BLaER1 (cell line): ENCODE measurements at regions not wholly inside any gene's neighbourhood (a gene's known extent, or its start where the extent isn't known, plus 50 kb on each side); places are given as distances from the start of the nearest gene placed in this dataset.

Source experiments
- H3K27ac ChIP-seq: shearing (Covaris generic); formaldehyde crosslinking; 2 replicates; pipeline ENCODE4 v1.8.1; 2022
- H3K27me3 ChIP-seq: shearing (Covaris generic); formaldehyde crosslinking; 2 replicates; pipeline ENCODE4 v1.8.1; 2022
- H3K36me3 ChIP-seq: shearing (Covaris generic); formaldehyde crosslinking; 2 replicates; pipeline ENCODE4 v1.8.1; 2022
- H3K4me1 ChIP-seq: shearing (Covaris generic); formaldehyde crosslinking; 2 replicates; pipeline ENCODE4 v1.8.1; 2022
- H3K4me2 ChIP-seq: shearing (Covaris generic); formaldehyde crosslinking; 2 replicates; pipeline ENCODE4 v1.8.1; 2022
- H3K4me3 ChIP-seq: shearing (Covaris generic); formaldehyde crosslinking; 2 replicates; pipeline ENCODE4 v1.8.1; 2022
- H3K9ac ChIP-seq: shearing (Covaris generic); formaldehyde crosslinking; 2 replicates; pipeline ENCODE4 v1.8.1; 2022
- H3K9me3 ChIP-seq: shearing (Covaris generic); formaldehyde crosslinking; 2 replicates; pipeline ENCODE4 v1.8.1; 2022
- H4K20me1 ChIP-seq: shearing (Covaris generic); formaldehyde crosslinking; 2 replicates; pipeline ENCODE4 v1.8.1; 2022
- Cebpa-rat ChIP-seq: shearing (Covaris generic); IDR thresholded peaks from 2 replicates; pipeline ENCODE4 v1.8.1; 2022

DNA sequence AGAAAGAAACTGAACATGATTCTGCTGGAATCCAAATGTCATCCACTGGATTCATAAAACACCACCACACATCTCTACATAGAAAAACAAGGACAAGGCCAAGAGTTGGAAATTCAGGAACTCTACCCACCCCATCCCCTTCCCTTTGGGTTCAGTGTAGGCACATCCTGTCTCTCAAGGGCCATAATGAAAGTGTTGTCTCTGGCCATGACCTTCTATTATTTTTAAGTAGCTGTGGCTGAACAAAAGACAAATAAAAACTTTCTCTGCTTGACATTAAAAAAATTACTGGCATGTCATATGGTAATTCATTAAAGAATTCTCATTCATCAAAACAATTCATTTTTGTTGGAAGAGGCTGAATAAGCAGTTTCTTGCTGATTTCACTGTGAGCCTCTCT is 54.9 kb upstream of the ZBTB18 start:
- H3K27ac ChIP-seq = no peak overlapping the region
- no peak for TF ChIP-seq Cebpa-rat
- H4K20me1 ChIP-seq = no peaks in the 10 kb centered on the region
- H3K4me1 ChIP-seq = peaks cover 14% of the 10 kb centered on the region
- no peak overlapping the region for H3K4me3 ChIP-seq
- H3K4me2 ChIP-seq = no peak overlapping the region
- H3K9ac ChIP-seq = no peak overlapping the region
- no peaks in the 10 kb centered on the region for H3K36me3 ChIP-seq
- H3K9me3 ChIP-seq = peaks cover 25% of the 10 kb centered on the region
- no peaks in the 10 kb centered on the region for H3K27me3 ChIP-seq

DNA sequence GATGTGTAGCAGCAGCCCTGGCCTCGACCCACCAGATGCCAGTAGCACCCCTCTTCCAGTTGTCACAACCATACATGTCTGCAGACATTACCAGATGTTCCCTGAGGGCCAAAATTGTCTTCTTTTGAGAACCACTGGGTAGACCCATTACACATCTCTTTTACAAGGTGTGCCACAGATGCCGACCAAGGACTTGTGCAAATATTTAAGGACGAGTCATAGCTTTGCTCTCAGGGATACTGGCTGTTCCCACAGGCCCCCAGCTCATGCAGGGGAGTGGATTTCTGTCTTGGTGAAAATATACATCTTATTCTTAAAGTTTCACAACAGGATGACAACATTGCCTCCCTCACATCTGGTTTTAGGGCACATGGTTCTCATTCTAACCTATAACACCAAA is 59.4 kb upstream of the ZBTB18 start:
- no peaks in the 10 kb centered on the region for H3K36me3 ChIP-seq
- H3K9ac ChIP-seq = no peak overlapping the region
- no peaks in the 10 kb centered on the region for H4K20me1 ChIP-seq
- peaks cover 40% of the 10 kb centered on the region for H3K9me3 ChIP-seq
- H3K27me3 ChIP-seq = no peaks in the 10 kb centered on the region
- no peak overlapping the region for H3K27ac ChIP-seq
- peaks cover 12% of the 10 kb centered on the region for H3K4me1 ChIP-seq
- TF ChIP-seq Cebpa-rat = no peak
- no peak overlapping the region for H3K4me3 ChIP-seq
- no peak overlapping the region for H3K4me2 ChIP-seq

DNA sequence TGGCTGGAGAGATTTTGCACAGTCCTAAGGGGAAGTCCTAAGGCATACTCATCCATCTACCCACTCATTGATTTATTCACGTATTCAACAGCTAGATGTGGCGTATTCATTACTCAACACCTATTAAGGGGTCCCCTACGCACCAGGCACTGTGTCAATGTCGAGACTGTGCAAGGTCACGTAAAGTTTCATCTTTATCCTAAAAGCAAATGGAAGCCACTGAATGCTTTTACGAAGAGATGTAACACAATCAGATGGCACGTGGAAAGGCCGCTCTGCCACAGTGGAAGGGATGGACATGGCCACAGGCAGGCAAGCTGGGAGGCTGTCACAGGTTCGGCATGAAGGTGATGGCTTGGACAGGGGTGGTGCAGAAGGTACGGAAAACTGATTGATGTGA is 66.3 kb upstream of the ZBTB18 start:
- Histone ChIP-seq H3K27me3 (no peaks in the 10 kb centered on the region), H3K4me3 (no peak overlapping the region), H3K36me3 (no peaks in the 10 kb centered on the region), H3K9me3 (peaks cover 4% of the 10 kb centered on the region), H4K20me1 (no peaks in the 10 kb centered on the region), H3K9ac (no peak overlapping the region), H3K27ac (no peak overlapping the region), H3K4me2 (no peak overlapping the region), H3K4me1 (peaks cover 10% of the 10 kb centered on the region)
- TF ChIP-seq Cebpa-rat = no peak

DNA sequence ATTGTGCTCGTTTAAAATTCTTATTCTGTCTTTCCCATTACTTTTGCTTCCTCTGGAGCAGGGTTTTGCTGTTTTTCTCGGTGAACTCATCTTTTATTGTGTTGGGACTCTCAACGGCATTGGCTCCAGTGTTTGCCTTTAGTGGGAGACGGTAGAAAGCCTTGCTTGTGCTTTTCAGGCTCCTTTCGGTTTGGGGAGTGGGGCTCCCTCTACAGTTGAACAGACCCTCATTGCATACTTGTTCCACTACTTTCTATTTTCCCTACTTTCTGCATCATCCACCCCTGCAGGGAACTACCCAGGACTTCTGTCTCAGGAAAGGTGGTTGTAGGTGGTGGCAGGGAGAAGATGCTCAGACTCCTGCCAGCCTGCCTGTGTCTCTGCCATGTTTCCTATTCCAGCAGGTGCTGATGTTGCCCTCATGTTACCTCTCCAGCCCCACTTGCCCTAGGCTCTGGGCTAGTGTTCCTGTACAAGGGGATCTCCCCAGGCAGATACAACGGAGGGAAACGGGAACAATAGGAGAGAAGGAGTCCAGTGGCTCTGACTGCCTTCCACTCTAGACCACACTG is 68.5 kb upstream of the ZBTB18 start:
- Histone ChIP-seq H3K27ac (no peak overlapping the region), H4K20me1 (no peaks in the 10 kb centered on the region), H3K4me3 (no peak overlapping the region)

DNA sequence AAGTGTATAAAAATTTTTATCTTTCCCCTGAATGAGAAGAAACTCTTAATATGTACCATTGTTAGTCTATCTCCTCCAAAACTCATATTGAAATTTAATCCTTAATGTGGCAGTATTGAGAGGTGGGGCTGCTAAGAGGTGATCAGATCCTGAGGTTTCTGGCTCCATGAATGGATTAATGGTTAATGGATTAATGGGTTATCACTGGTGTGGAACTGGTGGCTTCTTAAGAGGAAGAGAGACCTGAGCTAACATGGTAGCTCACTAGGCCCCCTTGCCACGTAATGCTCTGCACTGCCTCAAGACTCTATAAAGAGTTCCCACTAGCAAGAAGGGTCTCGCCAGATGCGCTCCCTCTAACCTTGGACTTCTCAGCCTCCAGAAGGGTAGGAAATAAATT is 70.6 kb upstream of the ZBTB18 start:
- no peak overlapping the region for H3K4me2 ChIP-seq

More for the DNA sequence above, 68.5 kb upstream of the ZBTB18 start:
- H3K9me3 ChIP-seq = no peaks in the 10 kb centered on the region
- H3K4me1 ChIP-seq = peaks cover 14% of the 10 kb centered on the region
- no peaks in the 10 kb centered on the region for H3K36me3 ChIP-seq
- no peak for TF ChIP-seq Cebpa-rat
- H3K9ac ChIP-seq = no peak overlapping the region
- no peaks in the 10 kb centered on the region for H3K27me3 ChIP-seq
- H3K4me2 ChIP-seq = no peak overlapping the region

DNA sequence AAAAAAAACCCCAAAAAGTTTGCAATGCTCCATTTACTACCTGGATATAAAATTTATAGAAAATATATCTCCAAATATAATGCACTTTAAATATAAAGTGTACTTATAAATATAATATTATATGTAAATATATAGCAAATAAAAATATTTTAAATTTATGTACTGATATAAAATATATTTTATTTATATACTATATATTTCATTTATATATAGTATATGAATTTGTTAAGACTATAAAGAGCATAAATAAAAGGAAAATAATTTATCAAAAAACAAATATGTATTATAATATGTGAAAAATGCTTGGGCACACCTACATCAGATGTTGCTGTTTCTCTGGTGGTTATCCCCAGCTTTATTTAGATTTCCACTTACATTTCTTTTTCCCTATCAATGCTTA is 71.0 kb upstream of the ZBTB18 start:
- no peak for TF ChIP-seq Cebpa-rat
- H3K4me1 ChIP-seq = peaks cover 39% of the 10 kb centered on the region

More for the DNA sequence above, 70.6 kb upstream of the ZBTB18 start:
- Histone ChIP-seq H3K27ac (no peak overlapping the region), H3K4me3 (no peak overlapping the region), H3K36me3 (no peaks in the 10 kb centered on the region), H4K20me1 (no peaks in the 10 kb centered on the region), H3K9me3 (no peaks in the 10 kb centered on the region), H3K4me1 (peaks cover 35% of the 10 kb centered on the region), H3K9ac (no peak overlapping the region), H3K27me3 (no peaks in the 10 kb centered on the region)
- no peak for TF ChIP-seq Cebpa-rat

DNA sequence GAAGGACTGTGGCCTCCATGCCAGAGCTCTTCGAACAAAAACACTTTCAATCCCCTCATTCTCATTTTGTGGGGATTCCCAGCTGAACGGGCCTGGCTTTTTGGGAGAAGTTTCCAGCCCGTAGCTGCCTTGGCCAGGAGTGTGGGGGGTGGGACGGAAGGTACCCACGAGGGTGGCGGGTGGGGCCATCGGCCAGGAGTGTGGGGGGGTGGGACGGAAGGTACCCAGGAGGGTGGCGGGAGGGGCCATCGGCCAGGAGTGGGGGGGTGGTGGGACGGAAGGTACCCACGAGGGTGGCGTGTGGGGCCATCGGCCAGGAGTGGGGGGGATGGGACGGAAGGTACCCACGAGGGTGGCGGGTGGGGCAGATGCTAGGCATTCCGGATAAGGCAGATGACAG is 71.7 kb upstream of the ZBTB18 start:
- no peak for TF ChIP-seq Cebpa-rat
- H4K20me1 ChIP-seq = no peaks in the 10 kb centered on the region

More for the DNA sequence above, 71.0 kb upstream of the ZBTB18 start:
- Histone ChIP-seq H3K27ac (no peak overlapping the region), H3K27me3 (no peaks in the 10 kb centered on the region), H3K9ac (no peak overlapping the region), H3K9me3 (no peaks in the 10 kb centered on the region), H3K36me3 (no peaks in the 10 kb centered on the region), H4K20me1 (no peaks in the 10 kb centered on the region), H3K4me2 (no peak overlapping the region), H3K4me3 (no peak overlapping the region)

DNA sequence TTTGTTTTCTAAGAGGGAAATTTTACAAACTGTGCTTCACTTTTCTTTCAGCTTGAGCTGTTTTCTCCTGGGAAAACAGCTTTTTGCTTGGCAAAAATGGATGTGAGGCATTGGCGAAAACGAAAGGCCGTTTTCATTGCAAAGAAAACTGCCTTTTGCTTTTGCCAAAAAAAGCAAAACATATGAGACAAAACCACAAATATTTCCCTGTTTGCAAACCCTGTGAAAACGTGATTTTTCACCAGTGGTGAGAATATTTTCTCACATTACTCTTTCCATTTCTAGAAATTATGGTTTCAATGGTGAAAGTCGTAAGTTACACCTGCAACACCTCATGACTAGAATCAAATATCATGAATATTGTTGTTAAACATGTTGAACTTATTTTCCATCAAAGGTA is 74.0 kb upstream of the ZBTB18 start:
- no peak overlapping the region; the same call in 1 of the 2 replicates for H3K27ac ChIP-seq
- no peak for TF ChIP-seq Cebpa-rat
- peak overlapping the region; percentile 15; the same call in 1 of the 2 replicates for H3K9ac ChIP-seq
- peak overlapping the region; percentile 80 for H3K4me2 ChIP-seq
- no peaks in the 10 kb centered on the region for H4K20me1 ChIP-seq
- H3K9me3 ChIP-seq = no peaks in the 10 kb centered on the region
- H3K27me3 ChIP-seq = no peaks in the 10 kb centered on the region
- 0 out of 2 replicates have a peak overlapping the region, but pooled peaks have one; percentile 3 for H3K4me3 ChIP-seq
- H3K4me1 ChIP-seq = peaks cover 68% of the 10 kb centered on the region
- no peaks in the 10 kb centered on the region for H3K36me3 ChIP-seq

More for the DNA sequence above, 71.7 kb upstream of the ZBTB18 start:
- Histone ChIP-seq H3K9ac (no peak overlapping the region), H3K4me3 (no peak overlapping the region), H3K27ac (no peak overlapping the region), H3K27me3 (no peaks in the 10 kb centered on the region), H3K4me2 (no peak overlapping the region), H3K36me3 (no peaks in the 10 kb centered on the region), H3K4me1 (peaks cover 46% of the 10 kb centered on the region), H3K9me3 (no peaks in the 10 kb centered on the region)

DNA sequence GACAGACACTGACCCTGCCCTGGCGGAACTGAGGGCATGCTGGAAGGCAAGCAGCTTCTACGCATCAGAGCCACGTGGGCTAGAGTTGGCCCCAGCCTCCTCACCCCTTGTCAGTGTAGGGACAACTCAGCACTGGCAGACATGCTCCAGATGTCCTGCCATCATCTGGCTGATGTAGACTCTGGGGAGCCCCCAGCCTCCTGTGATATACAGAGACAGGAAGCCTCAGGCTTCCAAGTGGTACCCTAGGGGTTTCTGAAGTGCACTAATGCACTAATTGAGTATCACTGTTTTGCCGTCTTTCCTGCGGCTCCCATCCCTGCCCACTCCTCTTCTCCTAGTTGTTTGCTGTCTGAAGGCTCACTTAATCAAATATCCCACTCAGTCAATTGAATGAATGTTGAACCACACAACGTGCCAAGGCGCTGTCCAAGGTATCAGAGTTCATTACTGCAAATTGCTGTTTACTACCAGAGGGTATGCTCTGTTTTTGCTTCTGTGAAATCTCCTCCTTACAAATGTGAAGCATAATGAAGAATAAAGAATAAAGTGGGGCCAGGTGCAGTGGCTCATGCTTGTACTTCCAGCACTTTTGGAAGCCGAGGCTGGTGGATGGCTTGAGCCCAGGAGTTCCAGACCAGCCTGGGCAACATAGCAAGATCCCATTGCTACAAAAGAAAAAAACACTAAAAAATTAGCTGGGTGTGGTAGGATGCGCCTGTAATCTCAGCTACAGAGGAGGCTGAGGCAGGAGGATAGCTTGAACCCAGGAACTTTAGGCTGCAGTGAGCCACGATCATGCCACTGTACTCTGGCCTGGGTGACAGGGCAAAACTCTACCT is 76.4 kb upstream of the ZBTB18 start:
- H3K4me2 ChIP-seq = peak overlapping the region; percentile 81
- H3K27me3 ChIP-seq = no peaks in the 10 kb centered on the region
- H3K4me3 ChIP-seq = no peak overlapping the region
- no peaks in the 10 kb centered on the region for H3K9me3 ChIP-seq
- no peak for TF ChIP-seq Cebpa-rat
- no peaks in the 10 kb centered on the region for H4K20me1 ChIP-seq
- H3K27ac ChIP-seq = no peak overlapping the region; the same call in 1 of the 2 replicates
- H3K36me3 ChIP-seq = no peaks in the 10 kb centered on the region
- H3K4me1 ChIP-seq = peaks cover 87% of the 10 kb centered on the region
- H3K9ac ChIP-seq = no peak overlapping the region; the same call in 1 of the 2 replicates

DNA sequence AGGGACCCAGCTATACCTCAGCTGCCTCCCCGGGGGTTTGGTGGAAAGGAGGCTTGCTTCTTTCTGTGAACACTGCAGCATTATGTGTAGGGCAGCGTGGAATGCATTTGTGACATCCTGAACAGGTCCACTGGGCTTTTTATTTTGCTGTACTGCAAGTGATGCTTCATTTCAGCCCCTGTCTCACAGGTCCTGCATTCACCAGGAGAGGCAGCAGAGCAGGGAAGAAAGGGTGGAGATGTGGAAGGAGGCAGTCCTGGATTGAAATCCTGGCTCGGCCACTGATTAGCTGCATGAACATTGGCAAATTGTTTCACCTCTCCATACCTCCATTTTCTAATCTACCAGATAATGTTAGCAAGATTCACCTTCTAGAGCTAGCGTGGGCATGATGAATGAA is 77.9 kb upstream of the ZBTB18 start:
- H3K4me3 ChIP-seq = no peak overlapping the region
- no peaks in the 10 kb centered on the region for H3K9me3 ChIP-seq
- TF ChIP-seq Cebpa-rat = no peak
- H3K27ac ChIP-seq = no peak overlapping the region
- H3K27me3 ChIP-seq = no peaks in the 10 kb centered on the region
- H3K4me1 ChIP-seq = peaks cover 93% of the 10 kb centered on the region
- H3K9ac ChIP-seq = no peak overlapping the region
- no peaks in the 10 kb centered on the region for H3K36me3 ChIP-seq
- no peaks in the 10 kb centered on the region for H4K20me1 ChIP-seq
- H3K4me2 ChIP-seq = peak overlapping the region; percentile 81
